ENCODE measurements at regions not wholly inside any gene's neighbourhood (a gene's known extent, or its start where the extent isn't known, plus 50 kb on each side); places are given as distances from the start of the nearest gene placed in this dataset.
"Not testable (repeated sequence)": the region's sequence is repeated elsewhere in the genome, so short reads cannot be mapped to it uniquely, and the experiment has no call there.

DNA sequence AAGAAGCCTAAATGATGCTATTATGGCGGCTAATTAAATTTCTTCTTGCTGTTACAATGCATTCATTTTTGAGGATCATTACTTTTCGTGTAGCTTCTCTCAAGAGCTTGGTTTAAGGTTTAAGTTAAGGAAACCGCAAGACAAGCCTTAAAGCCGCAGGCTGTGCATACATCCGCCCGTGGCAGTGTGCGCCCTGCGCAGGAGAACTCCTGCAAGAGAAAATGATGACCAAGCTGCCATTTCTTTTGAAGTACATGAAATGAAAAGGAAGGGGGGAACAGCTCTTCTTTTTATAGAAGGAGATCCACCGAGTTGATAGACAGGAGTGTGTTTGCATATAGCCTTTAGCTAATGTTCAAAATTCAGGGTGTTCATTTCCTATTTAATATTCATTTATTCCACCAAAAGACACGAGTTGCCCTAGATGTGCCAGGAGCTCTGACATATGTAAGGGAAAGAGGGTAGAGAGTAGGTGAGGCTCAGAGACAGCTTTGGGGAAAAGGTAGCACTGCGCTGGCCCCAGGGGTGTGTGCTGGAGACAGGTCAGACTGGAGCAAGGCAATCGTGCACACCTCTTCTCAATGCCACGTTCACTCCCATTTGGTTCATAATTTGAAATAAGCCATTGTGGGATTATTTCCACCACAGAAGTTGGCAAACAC is 112.1 kb upstream of the LDB2 start:
- H3K36me3 ChIP-seq (ENCODE audit: control insufficient read depth, low read length): no peaks in the 10 kb centered on the region
- no peak overlapping the region for H3K27ac ChIP-seq (ENCODE audit: low read depth, low read length)
- H3K4me3 ChIP-seq (ENCODE audit: low read length): no peak overlapping the region
- H3K4me1 ChIP-seq (ENCODE audit: control insufficient read depth, low read length): no peaks in the 10 kb centered on the region
- H3K9me2 ChIP-seq (replicated peaks; ENCODE audit: control insufficient read depth, low read length): no peaks in the 10 kb centered on the region
- no peak overlapping the region for H3K4me2 ChIP-seq (ENCODE audit: low read length)
- no peaks in the 10 kb centered on the region for H3F3A ChIP-seq (ENCODE audit: control insufficient read depth, insufficient read depth)
- no peaks in the 10 kb centered on the region for H3K27me3 ChIP-seq (ENCODE audit: control insufficient read depth, low read length)
- H3K79me2 ChIP-seq (ENCODE audit: control insufficient read depth, low read length): no peaks in the 10 kb centered on the region
- no peaks in the 10 kb centered on the region for H3K9me3 ChIP-seq (ENCODE audit: control insufficient read depth, insufficient read depth, low read length)
- TF ChIP-seq, protein P1, sequence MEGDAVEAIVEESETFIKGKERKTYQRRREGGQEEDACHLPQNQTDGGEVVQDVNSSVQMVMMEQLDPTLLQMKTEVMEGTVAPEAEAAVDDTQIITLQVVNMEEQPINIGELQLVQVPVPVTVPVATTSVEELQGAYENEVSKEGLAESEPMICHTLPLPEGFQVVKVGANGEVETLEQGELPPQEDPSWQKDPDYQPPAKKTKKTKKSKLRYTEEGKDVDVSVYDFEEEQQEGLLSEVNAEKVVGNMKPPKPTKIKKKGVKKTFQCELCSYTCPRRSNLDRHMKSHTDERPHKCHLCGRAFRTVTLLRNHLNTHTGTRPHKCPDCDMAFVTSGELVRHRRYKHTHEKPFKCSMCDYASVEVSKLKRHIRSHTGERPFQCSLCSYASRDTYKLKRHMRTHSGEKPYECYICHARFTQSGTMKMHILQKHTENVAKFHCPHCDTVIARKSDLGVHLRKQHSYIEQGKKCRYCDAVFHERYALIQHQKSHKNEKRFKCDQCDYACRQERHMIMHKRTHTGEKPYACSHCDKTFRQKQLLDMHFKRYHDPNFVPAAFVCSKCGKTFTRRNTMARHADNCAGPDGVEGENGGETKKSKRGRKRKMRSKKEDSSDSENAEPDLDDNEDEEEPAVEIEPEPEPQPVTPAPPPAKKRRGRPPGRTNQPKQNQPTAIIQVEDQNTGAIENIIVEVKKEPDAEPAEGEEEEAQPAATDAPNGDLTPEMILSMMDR (IDR thresholded peaks at IDR 0.05; ENCODE audit: low read depth, low read length, poor library complexity, severe bottlenecking): no peak
- no peak for TF ChIP-seq EZH2phosphoT487 (IDR thresholded peaks at IDR 0.05; ENCODE audit: borderline replicate concordance, low read length)
- no peaks in the 10 kb centered on the region for H4K20me1 ChIP-seq (ENCODE audit: control insufficient read depth, insufficient read depth, low read depth, low read length)

DNA sequence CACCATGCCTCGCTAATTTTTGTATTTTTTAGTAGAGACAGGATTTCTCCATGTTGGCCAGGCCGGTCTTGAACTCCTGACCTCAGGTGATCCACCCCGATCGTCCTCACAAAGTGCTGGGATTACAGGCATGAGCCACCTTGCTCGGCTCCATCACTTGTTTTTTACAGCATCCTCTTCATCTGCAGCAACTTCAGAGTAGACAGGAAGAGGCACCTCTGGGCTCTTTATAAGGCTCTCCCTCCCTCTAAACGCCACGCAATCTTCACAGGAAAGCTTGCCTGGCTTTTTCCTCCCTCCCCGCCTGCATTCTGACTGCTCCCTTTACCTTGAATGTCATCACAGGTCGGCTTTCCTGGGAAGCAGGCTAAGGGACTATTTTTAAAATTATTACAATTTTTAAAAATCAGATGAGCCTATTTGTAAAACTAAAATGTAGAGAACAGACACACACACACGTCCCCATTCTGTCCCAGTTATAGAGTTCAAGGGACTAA is 111.5 kb upstream of the LDB2 start:
- Histone ChIP-seq H3K9me3 (ENCODE audit: control insufficient read depth, insufficient read depth, low read length) (no peaks in the 10 kb centered on the region), H4K20me1 (ENCODE audit: control insufficient read depth, insufficient read depth, low read depth, low read length) (no peaks in the 10 kb centered on the region), H3K27ac (ENCODE audit: low read depth, low read length) (no peak overlapping the region), H3K9me2 (replicated peaks; ENCODE audit: control insufficient read depth, low read length) (no peaks in the 10 kb centered on the region), H3K79me2 (ENCODE audit: control insufficient read depth, low read length) (no peaks in the 10 kb centered on the region), H3F3A (ENCODE audit: control insufficient read depth, insufficient read depth) (no peaks in the 10 kb centered on the region), H3K4me1 (ENCODE audit: control insufficient read depth, low read length) (no peaks in the 10 kb centered on the region), H3K36me3 (ENCODE audit: control insufficient read depth, low read length) (no peaks in the 10 kb centered on the region), H3K4me3 (ENCODE audit: low read length) (no peak overlapping the region), H3K4me2 (ENCODE audit: low read length) (no peak overlapping the region), H3K27me3 (ENCODE audit: control insufficient read depth, low read length) (no peaks in the 10 kb centered on the region)
- TF ChIP-seq, protein P1 (IDR thresholded peaks at IDR 0.05; ENCODE audit: low read depth, low read length, poor library complexity, severe bottlenecking): no peak
- TF ChIP-seq EZH2phosphoT487 (IDR thresholded peaks at IDR 0.05; ENCODE audit: borderline replicate concordance, low read length): no peak

DNA sequence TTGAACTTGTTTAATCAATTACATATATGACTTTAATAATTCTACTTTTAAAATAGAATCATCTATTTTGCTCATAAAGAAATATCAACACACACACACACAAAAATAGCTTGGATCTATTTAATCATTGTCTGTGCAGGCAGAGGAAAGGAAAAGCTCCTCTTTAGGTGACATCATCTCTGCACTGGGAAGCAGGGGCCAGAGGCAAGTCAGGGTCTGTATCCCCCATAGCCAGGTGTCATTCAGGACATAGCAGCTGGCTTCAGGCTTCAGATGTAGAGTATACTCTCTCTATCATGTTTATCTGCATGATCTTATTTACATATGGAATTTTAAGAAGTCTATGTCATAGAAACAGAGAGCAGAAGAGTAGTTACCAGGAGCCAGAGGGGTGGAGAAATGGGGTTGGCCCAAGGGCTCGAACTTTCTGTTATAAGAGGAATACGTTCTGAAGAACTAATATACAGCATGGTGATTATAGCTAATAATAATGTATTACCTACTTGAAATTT is 110.4 kb upstream of the LDB2 start:
- no peak for TF ChIP-seq EZH2phosphoT487 (IDR thresholded peaks at IDR 0.05; ENCODE audit: borderline replicate concordance, low read length)
- TF ChIP-seq, protein P1 (IDR thresholded peaks at IDR 0.05; ENCODE audit: low read depth, low read length, poor library complexity, severe bottlenecking): no peak

DNA sequence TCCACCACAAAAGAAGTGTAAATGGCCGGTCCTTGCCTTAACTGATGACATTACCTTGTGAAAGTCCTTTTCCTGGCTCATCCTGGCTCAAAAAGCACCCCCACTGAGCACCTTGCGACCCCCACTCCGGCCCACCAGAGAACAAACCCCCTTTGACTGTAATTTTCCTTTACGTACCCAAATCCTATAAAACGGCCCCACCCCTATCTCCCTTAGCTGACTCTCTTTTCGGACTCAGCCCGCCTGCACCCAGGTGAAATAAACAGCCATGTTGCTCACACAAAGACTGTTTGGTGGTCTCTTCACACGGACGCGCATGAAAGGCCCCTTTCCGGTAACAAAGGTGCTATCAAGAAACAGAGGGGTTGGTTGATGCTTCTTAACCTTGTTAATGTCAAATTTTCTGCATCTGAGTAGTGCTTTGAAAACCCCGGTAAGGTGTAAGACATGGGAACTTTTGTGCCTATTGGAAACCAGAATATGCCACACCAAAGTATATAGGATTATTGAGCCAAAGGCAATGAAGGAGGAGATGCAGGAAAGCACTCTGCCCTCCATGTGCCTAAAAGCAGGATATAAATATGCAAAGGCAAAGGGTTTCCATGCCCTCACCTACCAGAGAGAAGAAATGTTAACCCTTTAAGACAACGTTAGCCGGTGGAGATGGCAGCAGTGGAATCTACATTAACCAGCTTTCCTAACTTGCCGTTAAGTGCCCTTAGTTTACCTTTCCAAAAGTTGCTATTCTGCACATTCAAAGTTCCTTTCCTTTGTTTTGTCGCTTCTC is 105.4 kb upstream of the LDB2 start:
- H3K4me2 ChIP-seq (ENCODE audit: low read length); H3F3A ChIP-seq (ENCODE audit: control insufficient read depth, insufficient read depth); H3K9me3 ChIP-seq (ENCODE audit: control insufficient read depth, insufficient read depth, low read length); H3K27ac ChIP-seq (ENCODE audit: low read depth, low read length); H3K36me3 ChIP-seq (ENCODE audit: control insufficient read depth, low read length); H3K4me3 ChIP-seq (ENCODE audit: low read length); H3K9me2 ChIP-seq (replicated peaks; ENCODE audit: control insufficient read depth, low read length); H3K4me1 ChIP-seq (ENCODE audit: control insufficient read depth, low read length); H3K79me2 ChIP-seq (ENCODE audit: control insufficient read depth, low read length); H3K27me3 ChIP-seq (ENCODE audit: control insufficient read depth, low read length); H4K20me1 ChIP-seq (ENCODE audit: control insufficient read depth, insufficient read depth, low read depth, low read length): not testable (repeated sequence)

More for the DNA sequence above, 110.4 kb upstream of the LDB2 start:
- Histone ChIP-seq H3K27me3 (ENCODE audit: control insufficient read depth, low read length) (no peaks in the 10 kb centered on the region), H3K9me2 (replicated peaks; ENCODE audit: control insufficient read depth, low read length) (no peaks in the 10 kb centered on the region), H3K27ac (ENCODE audit: low read depth, low read length) (no peak overlapping the region), H3K79me2 (ENCODE audit: control insufficient read depth, low read length) (no peaks in the 10 kb centered on the region), H3K36me3 (ENCODE audit: control insufficient read depth, low read length) (no peaks in the 10 kb centered on the region), H3K4me3 (ENCODE audit: low read length) (no peak overlapping the region), H4K20me1 (ENCODE audit: control insufficient read depth, insufficient read depth, low read depth, low read length) (no peaks in the 10 kb centered on the region), H3F3A (ENCODE audit: control insufficient read depth, insufficient read depth) (no peaks in the 10 kb centered on the region), H3K9me3 (ENCODE audit: control insufficient read depth, insufficient read depth, low read length) (no peaks in the 10 kb centered on the region), H3K4me1 (ENCODE audit: control insufficient read depth, low read length) (no peaks in the 10 kb centered on the region), H3K4me2 (ENCODE audit: low read length) (no peak overlapping the region)

All from DOHH2 (cell line).